HepG2 (cell line): ENCODE measurements at regions not wholly inside any gene's neighbourhood (a gene's known extent, or its start where the extent isn't known, plus 50 kb on each side); places are given as distances from the start of the nearest gene placed in this dataset.

Source experiments
- ATAC-seq: fragments of 200-7000 bp; cut with Tn5 transposase; 3 replicates; pipeline ENCODE4 v1.9.1; 2020; ENCODE audit warnings: mild to moderate bottlenecking, moderate library complexity
- BruUV-seq: library from RNA; stranded (reverse); fragments of 400-500 nt; replicated peaks from 2 replicates; lab custom pipeline; 2021; lab: Mats Ljungman, UMichigan
- CTCF ChIA-PET: fragments of 300-600 bp; formaldehyde crosslinking; extraction: SDS; loops from one replicate; lab custom pipeline; 2021; ENCODE audit warnings: low total read pairs, inconsistent platforms, low intra/inter-chr PET ratio; lab: Yijun Ruan, JAX
- POLR2A ChIA-PET: fragments of 350-600 bp; sonication (Branson Sonifier 250); formaldehyde crosslinking; loops from one replicate; lab custom pipeline; 2020; ENCODE audit warnings: antibody characterized with exemption, inconsistent platforms; lab: Yijun Ruan, JAX
- DNase-seq: peaks from one replicate; pipeline ENCODE4 v3.0.0-alpha.2; 2015; ENCODE audit warnings: low spot score
- FAIRE-seq: peaks from 3 replicates; lab custom pipeline; 2011; peaks lifted over from hg19 to GRCh38; lab: Jason Lieb, UNC
- H2AFZ ChIP-seq: one replicate; pipeline ENCODE4 v1.6.1; 2011; ENCODE audit warnings: low read length, inconsistent platforms
- H3K27ac ChIP-seq: fragments of 300-600 bp; 3 replicates; pipeline ENCODE4 v1.8.0; 2011; ENCODE audit warnings: mixed run types, mild to moderate bottlenecking, mixed read lengths, low read length, inconsistent platforms; ENCODE audit not compliant: insufficient read depth; ENCODE audit errors: extremely low read length
- H3K27me3 ChIP-seq, 2 experiments: fragments of 200-600 bp in 1 of 2; 2 replicates in 1 of 2; 3 replicates in 1 of 2; pipeline versions ENCODE4 v1.6.0 to v1.8.0; 2011; ENCODE audit warnings: low read length in 2 of 2, mild to moderate bottlenecking in 2 of 2, moderate library complexity in 2 of 2, inconsistent platforms in 1 of 2; ENCODE audit not compliant: insufficient read depth in 2 of 2, control insufficient read depth in 1 of 2
- H3K36me3 ChIP-seq, 2 experiments: fragments of 200-600 bp in 1 of 2; replicated peaks in 1 of 2; 2 replicates in 1 of 2; 3 replicates in 1 of 2; pipeline versions ENCODE4 v1.5.1 to v1.8.0; 2011; ENCODE audit warnings: low read length in 2 of 2, inconsistent platforms in 1 of 2; ENCODE audit not compliant: insufficient read depth in 2 of 2, control insufficient read depth in 1 of 2
- H3K4me1 ChIP-seq: 2 replicates; pipeline ENCODE4 v1.5.1; 2012; ENCODE audit warnings: low read length, inconsistent platforms; ENCODE audit not compliant: insufficient read depth
- H3K4me2 ChIP-seq: 2 replicates; pipeline ENCODE4 v1.6.0; 2011; ENCODE audit warnings: low read depth, low read length, inconsistent platforms
- H3K4me3 ChIP-seq, 3 experiments: fragments of 200-600 bp in 1 of 3; sonication (generic), shearing (Covaris generic) in 1 of 3; replicated peaks in 1 of 3; 2 replicates each; pipeline ENCODE4 v1.5.1; 2011 to 2016; ENCODE audit warnings: low read length in 3 of 3, inconsistent platforms in 2 of 3, low read depth in 2 of 3, mild to moderate bottlenecking in 2 of 3, control low read depth in 1 of 3, mixed read lengths in 1 of 3; ENCODE audit not compliant: insufficient read depth in 1 of 3
- H3K79me2 ChIP-seq: one replicate; pipeline ENCODE4 v1.6.1; 2011; ENCODE audit warnings: low read length, inconsistent platforms; ENCODE audit not compliant: insufficient read depth
- H3K9ac ChIP-seq: 2 replicates; pipeline ENCODE4 v1.6.0; 2011; ENCODE audit warnings: mild to moderate bottlenecking, low read depth, low read length, inconsistent platforms; ENCODE audit not compliant: insufficient read depth
- H3K9me3 ChIP-seq: 2 replicates; pipeline ENCODE4 v1.5.1; 2012; ENCODE audit warnings: mild to moderate bottlenecking, low read length
- H4K20me1 ChIP-seq: 2 replicates; pipeline ENCODE4 v1.6.0; 2011; ENCODE audit warnings: inconsistent platforms, mild to moderate bottlenecking, low read length, moderate library complexity; ENCODE audit not compliant: insufficient read depth
- MXD4 ChIP-seq: IDR thresholded peaks from 2 replicates; pipeline ENCODE4 v1.6.1; 2016; ENCODE audit warnings: mild to moderate bottlenecking, missing biosample characterization, missing genetic modification reagents
- RCOR2 ChIP-seq: IDR thresholded peaks from 2 replicates; pipeline ENCODE4 v1.6.1; 2016; ENCODE audit warnings: missing biosample characterization, missing genetic modification reagents
- ZNF280D ChIP-seq: sonication (generic); formaldehyde crosslinking; IDR thresholded peaks from 2 replicates; pipeline ENCODE4 v1.5.1; 2020; ENCODE audit warnings: mild to moderate bottlenecking, missing genetic modification reagents
- ZNF878 ChIP-seq: sonication (generic); formaldehyde crosslinking; IDR thresholded peaks from 2 replicates; pipeline ENCODE4 v1.8.1; 2023; ENCODE audit warnings: mild to moderate bottlenecking, missing genetic modification reagents, moderate library complexity
- WGBS: methylation state at CpG from one replicate; pipeline ENCODE4 v1.1.6; 2017; ENCODE audit warnings: low lambda C conversion rate; 5-methylcytosine and 5-hydroxymethylcytosine counted together
- in situ Hi-C: cut with HindIII; loops from 2 replicates; pipeline ENCODE4 v1.10.0; 2017; ENCODE audit warnings: low pct_unique_long_range_greater_than_20kb; ENCODE audit not compliant: extremely low pct_ligation_motif_present
- intact Hi-C: fragments of 100-400 bp; cut with micrococcal nuclease; formaldehyde crosslinking; loops from one replicate; pipeline ENCODE4 v1.10.0; 2022; ENCODE audit not compliant: unreplicated experiment
- TF ChIP-seq, protein P1 (sequence below): sonication (generic); formaldehyde crosslinking; IDR thresholded peaks from 2 replicates; pipeline ENCODE4 v1.4.0; 2020; ENCODE audit warnings: mild to moderate bottlenecking, missing genetic modification reagents

GRCh38 chr1:163571950-163572349 lies 250.2 kb downstream of the NUF2 start (continued):
- TF ChIP-seq ZNF280D (CRISPR knock-in tag), result no peak
- no peak for TF ChIP-seq MXD4 (CRISPR knock-in tag)
- TF ChIP-seq, protein P1, sequence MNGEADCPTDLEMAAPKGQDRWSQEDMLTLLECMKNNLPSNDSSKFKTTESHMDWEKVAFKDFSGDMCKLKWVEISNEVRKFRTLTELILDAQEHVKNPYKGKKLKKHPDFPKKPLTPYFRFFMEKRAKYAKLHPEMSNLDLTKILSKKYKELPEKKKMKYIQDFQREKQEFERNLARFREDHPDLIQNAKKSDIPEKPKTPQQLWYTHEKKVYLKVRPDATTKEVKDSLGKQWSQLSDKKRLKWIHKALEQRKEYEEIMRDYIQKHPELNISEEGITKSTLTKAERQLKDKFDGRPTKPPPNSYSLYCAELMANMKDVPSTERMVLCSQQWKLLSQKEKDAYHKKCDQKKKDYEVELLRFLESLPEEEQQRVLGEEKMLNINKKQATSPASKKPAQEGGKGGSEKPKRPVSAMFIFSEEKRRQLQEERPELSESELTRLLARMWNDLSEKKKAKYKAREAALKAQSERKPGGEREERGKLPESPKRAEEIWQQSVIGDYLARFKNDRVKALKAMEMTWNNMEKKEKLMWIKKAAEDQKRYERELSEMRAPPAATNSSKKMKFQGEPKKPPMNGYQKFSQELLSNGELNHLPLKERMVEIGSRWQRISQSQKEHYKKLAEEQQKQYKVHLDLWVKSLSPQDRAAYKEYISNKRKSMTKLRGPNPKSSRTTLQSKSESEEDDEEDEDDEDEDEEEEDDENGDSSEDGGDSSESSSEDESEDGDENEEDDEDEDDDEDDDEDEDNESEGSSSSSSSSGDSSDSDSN (CRISPR knock-in tag), result no peak
- no peak for TF ChIP-seq RCOR2 (CRISPR knock-in tag)

DNA sequence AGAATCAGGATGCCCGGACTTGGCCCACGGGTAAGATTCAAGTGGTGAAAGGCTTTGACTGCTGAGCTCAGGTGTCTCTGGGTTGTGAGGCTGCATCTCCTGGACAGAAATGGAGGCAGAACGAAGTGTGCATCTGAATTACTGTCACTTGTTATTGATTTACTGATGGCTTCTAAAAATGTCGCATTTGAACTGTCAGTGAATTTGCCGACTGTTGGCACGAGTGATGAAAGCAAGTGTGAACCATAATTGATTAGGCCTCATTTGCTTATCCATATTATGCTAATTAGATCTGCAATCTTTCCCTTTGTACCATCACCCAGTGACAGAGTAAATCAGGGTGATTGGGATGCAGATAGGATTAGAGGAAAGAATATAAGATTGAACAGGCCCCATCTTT lies 252.4 kb downstream of the NUF2 start:
- H4K20me1 ChIP-seq, result no peaks in the 10 kb centered on the region
- no peak for DNase-seq
- H3K27me3 ChIP-seq, result no peaks in the 10 kb centered on the region
- no peaks in the 10 kb centered on the region for H3K36me3 ChIP-seq
- no peaks in the 10 kb centered on the region for H3K9me3 ChIP-seq
- 25% methylated on average over 6 of the region's 6 CpGs for WGBS
- CTCF ChIA-PET, result no interaction called here
- no peaks in the 10 kb centered on the region for H3K4me1 ChIP-seq
- H3K27ac ChIP-seq, result no peak overlapping the region
- H3K9ac ChIP-seq, result no peak overlapping the region
- no peak for FAIRE-seq
- H3K4me2 ChIP-seq, result no peak overlapping the region
- in situ Hi-C loops (no loop called here), intact Hi-C loops (no loop called here)
- no TSS peak for BruUV-seq
- no peak overlapping the region for H3K4me3 ChIP-seq
- TF ChIP-seq ZNF878 (CRISPR knock-in tag), result no peak
- no peak overlapping the region for H2AFZ ChIP-seq
- POLR2A ChIA-PET, result no interaction called here
- ATAC-seq, result no peak
- H3K79me2 ChIP-seq, result no peaks in the 10 kb centered on the region
